HEK293T (cell line): ENCODE measurements at regions not wholly inside any gene's neighbourhood (a gene's known extent, or its start where the extent isn't known, plus 50 kb on each side); places are given as distances from the start of the nearest gene placed in this dataset.

Experiments
- CTCF ChIA-PET: fragments of 350-600 bp; formaldehyde crosslinking; extraction: SDS; loops from one replicate; lab custom pipeline; 2021; ENCODE audit warnings: antibody characterized with exemption, inconsistent platforms; lab: Yijun Ruan, JAX
- POLR2A ChIA-PET: fragments of 350-600 bp; formaldehyde crosslinking; extraction: SDS; loops from one replicate; lab custom pipeline; 2020; ENCODE audit warnings: antibody characterized with exemption, inconsistent platforms; lab: Yijun Ruan, JAX
- DNase-seq: peaks from one replicate; pipeline ENCODE4 v3.0.0; 2012; ENCODE audit warnings: mixed read lengths; ENCODE audit errors: extremely low spot score
- ARNT ChIP-seq: fragments of 450-650 bp; IDR thresholded peaks from 2 replicates; pipeline ENCODE4 v1.6.1; 2017; ENCODE audit warnings: mild to moderate bottlenecking
- BHLHE40 ChIP-seq: fragments of 450-650 bp; IDR thresholded peaks from 2 replicates; pipeline ENCODE4 v1.6.1; 2016; ENCODE audit warnings: mild to moderate bottlenecking, moderate library complexity, borderline replicate concordance
- CTBP1 ChIP-seq: fragments of 450-650 bp; IDR thresholded peaks from 2 replicates; pipeline ENCODE4 v1.6.1; 2016; ENCODE audit warnings: borderline replicate concordance
- ELF4 ChIP-seq: fragments of 450-650 bp; IDR thresholded peaks from 2 replicates; pipeline ENCODE4 v1.6.1; 2017; ENCODE audit warnings: antibody characterized with exemption
- FOXA1 ChIP-seq: fragments of 450-650 bp; IDR thresholded peaks from 2 replicates; pipeline ENCODE4 v1.6.1; 2016; ENCODE audit warnings: mild to moderate bottlenecking
- FOXK2 ChIP-seq: fragments of 450-650 bp; IDR thresholded peaks from 2 replicates; pipeline ENCODE4 v1.6.1; 2016; ENCODE audit warnings: mild to moderate bottlenecking
- FOXM1 ChIP-seq: fragments of 450-650 bp; IDR thresholded peaks from 2 replicates; pipeline ENCODE4 v1.6.1; 2017; ENCODE audit warnings: mild to moderate bottlenecking, borderline replicate concordance
- HDGF ChIP-seq: fragments of 450-650 bp; IDR thresholded peaks from 2 replicates; pipeline ENCODE4 v1.6.1; 2017; ENCODE audit warnings: antibody characterized with exemption, borderline replicate concordance
- L3MBTL2 ChIP-seq: fragments of 450-650 bp; conservative IDR thresholded peaks from 2 replicates; pipeline ENCODE4 v1.6.1; 2016; ENCODE audit warnings: mild to moderate bottlenecking
- LEF1 ChIP-seq: fragments of 450-650 bp; IDR thresholded peaks from 2 replicates; pipeline ENCODE4 v1.6.1; 2017; ENCODE audit warnings: mild to moderate bottlenecking, borderline replicate concordance
- NFRKB ChIP-seq: fragments of 450-650 bp; IDR thresholded peaks from 2 replicates; pipeline ENCODE4 v1.6.1; 2016; ENCODE audit warnings: mild to moderate bottlenecking, moderate library complexity
- PKNOX1 ChIP-seq: fragments of 450-650 bp; IDR thresholded peaks from 2 replicates; pipeline ENCODE4 v1.6.1; 2016
- SP1 ChIP-seq: fragments of 450-650 bp; IDR thresholded peaks from 2 replicates; pipeline ENCODE4 v1.6.1; 2017
- SUZ12 ChIP-seq: fragments of 450-650 bp; IDR thresholded peaks from 2 replicates; pipeline ENCODE4 v1.6.1; 2016; ENCODE audit warnings: mild to moderate bottlenecking
- TARDBP ChIP-seq: fragments of 450-650 bp; IDR thresholded peaks from 2 replicates; pipeline ENCODE4 v1.6.1; 2016
- ZNF384 ChIP-seq: fragments of 450-650 bp; IDR thresholded peaks from 2 replicates; pipeline ENCODE4 v1.6.1; 2016

GRCh38 chr12:25829192-25829591, 129.3 kb upstream of the RASSF8 start:
- no peak for DNase-seq
- ChIA-PET POLR2A (no interaction called here), CTCF (no interaction called here)
- TF ChIP-seq ZNF384: no peak
- TF ChIP-seq NFRKB: no peak
- no peak for TF ChIP-seq BHLHE40
- no peak for TF ChIP-seq FOXK2
- TF ChIP-seq L3MBTL2: no peak
- TF ChIP-seq ARNT: no peak
- no peak for TF ChIP-seq FOXM1
- no peak for TF ChIP-seq SP1
- no peak for TF ChIP-seq ELF4
- TF ChIP-seq SUZ12: no peak
- no peak for TF ChIP-seq LEF1
- no peak for TF ChIP-seq PKNOX1
- TF ChIP-seq CTBP1: no peak
- TF ChIP-seq HDGF: no peak

GRCh38 chr12:25830456-25830855, 128.0 kb upstream of the RASSF8 start:
- CTCF ChIA-PET: no interaction called here
- POLR2A ChIA-PET: interaction anchor here (1.0 kb wide), 1 partner anchor 10 kb away, joined by 4 read pairs; no protein-coding TSS in a partner anchor
- no peak for DNase-seq
- TF ChIP-seq TARDBP (no peak), SUZ12 (no peak), BHLHE40 (no peak), LEF1 (no peak), L3MBTL2 (no peak)

GRCh38 chr12:25833657-25834056, 124.8 kb upstream of the RASSF8 start:
- POLR2A ChIA-PET: no interaction called here
- DNase-seq: no peak
- CTCF ChIA-PET: no interaction called here
- TF ChIP-seq PKNOX1: no peak
- TF ChIP-seq ZNF384: no peak
- TF ChIP-seq L3MBTL2: no peak
- TF ChIP-seq FOXA1: no peak
- TF ChIP-seq SP1: no peak
- no peak for TF ChIP-seq ELF4
- no peak for TF ChIP-seq HDGF
- TF ChIP-seq BHLHE40: no peak
- TF ChIP-seq SUZ12: no peak
- no peak for TF ChIP-seq NFRKB
- no peak for TF ChIP-seq LEF1
- no peak for TF ChIP-seq FOXM1
- TF ChIP-seq FOXK2: no peak
- no peak for TF ChIP-seq ARNT
- no peak for TF ChIP-seq CTBP1
- TF ChIP-seq TARDBP: no peak

GRCh38 chr12:25835385-25835784, 123.1 kb upstream of the RASSF8 start:
- DNase-seq: no peak
- no peak for TF ChIP-seq ELF4
- TF ChIP-seq ZNF384: no peak
- TF ChIP-seq CTBP1: no peak
- TF ChIP-seq PKNOX1: no peak
- no peak for TF ChIP-seq HDGF
- TF ChIP-seq SUZ12: no peak
- no peak for TF ChIP-seq FOXM1
- TF ChIP-seq ARNT: no peak
- no peak for TF ChIP-seq BHLHE40
- TF ChIP-seq FOXK2: no peak
- no peak for TF ChIP-seq NFRKB
- no peak for TF ChIP-seq LEF1
- TF ChIP-seq TARDBP: no peak
- no peak for TF ChIP-seq SP1
- TF ChIP-seq FOXA1: no peak
- TF ChIP-seq L3MBTL2: no peak
- POLR2A ChIA-PET: interaction anchor here (0.7 kb wide), 1 partner anchor 13 kb away, joined by 3 read pairs; no protein-coding TSS in a partner anchor
- CTCF ChIA-PET: no interaction called here

GRCh38 chr12:25838007-25838406, 120.5 kb upstream of the RASSF8 start:
- TF ChIP-seq ELF4 (no peak), NFRKB (no peak), L3MBTL2 (no peak), ZNF384 (no peak), BHLHE40 (no peak), CTBP1 (no peak), LEF1 (no peak), FOXK2 (no peak), HDGF (no peak), SP1 (no peak), PKNOX1 (no peak), TARDBP (no peak)
- ChIA-PET POLR2A (no interaction called here), CTCF (no interaction called here)
- no peak for DNase-seq
